Neural cell (in vitro differentiated cells): ENCODE measurements at regions not wholly inside any gene's neighbourhood (a gene's known extent, or its start where the extent isn't known, plus 50 kb on each side); places are given as distances from the start of the nearest gene placed in this dataset.
A peak's percentile ranks its signal among the peaks of the same experiment; 100 is the strongest.

Experiments
- H2AFZ ChIP-seq: fragments of 200-600, 300-800 bp; sonication (generic), shearing (Covaris generic); 2 replicates; pipeline ENCODE4 v1.6.0; 2014; ENCODE audit warnings: low read depth, mild to moderate bottlenecking, antibody characterized with exemption, low read length, moderate library complexity
- H3F3A ChIP-seq: fragments of 200-600 bp; shearing (Covaris generic); 2 replicates; pipeline ENCODE4 v1.6.1; 2016; ENCODE audit warnings: mild to moderate bottlenecking, moderate library complexity, mixed read lengths, antibody characterized with exemption, low read length; ENCODE audit not compliant: insufficient read depth, poor library complexity, severe bottlenecking
- H3K27ac ChIP-seq: fragments of 200-600, 300-800 bp; sonication (generic), shearing (Covaris generic); 2 replicates; pipeline ENCODE4 v1.5.1; 2014; ENCODE audit warnings: mild to moderate bottlenecking, low read length, moderate library complexity
- H3K27me3 ChIP-seq: fragments of 300-800, 200-600 bp; sonication (generic), shearing (Covaris generic); 2 replicates; pipeline ENCODE4 v1.6.0; 2014; ENCODE audit warnings: mild to moderate bottlenecking, low read depth, low read length, moderate library complexity; ENCODE audit not compliant: insufficient read depth
- H3K36me3 ChIP-seq: fragments of 300-800, 200-600 bp; sonication (generic), shearing (Covaris generic); 2 replicates; pipeline ENCODE4 v1.5.1; 2014; ENCODE audit warnings: mild to moderate bottlenecking, antibody characterized with exemption, low read length, moderate library complexity; ENCODE audit not compliant: insufficient read depth
- H3K4me2 ChIP-seq: fragments of 300-800, 200-600 bp; sonication (generic), shearing (Covaris generic); 2 replicates; pipeline ENCODE4 v1.6.0; 2014; ENCODE audit warnings: mild to moderate bottlenecking, low read length
- H3K4me3 ChIP-seq: fragments of 300-800, 200-600 bp; sonication (generic), shearing (Covaris generic); 2 replicates; pipeline ENCODE4 v1.5.1; 2014; ENCODE audit warnings: mild to moderate bottlenecking, low read length, moderate library complexity
- H3K79me2 ChIP-seq: fragments of 200-600 bp; shearing (Covaris generic); replicated peaks from 2 replicates; pipeline ENCODE4 v1.6.0; 2014; ENCODE audit warnings: mild to moderate bottlenecking, low read length, moderate library complexity; ENCODE audit not compliant: insufficient read depth
- H3K9ac ChIP-seq: fragments of 300-800, 200-600 bp; sonication (generic), shearing (Covaris generic); 2 replicates; pipeline ENCODE4 v1.6.1; 2016; ENCODE audit warnings: mild to moderate bottlenecking, low read length, mixed read lengths
- H3K9me2 ChIP-seq: fragments of 200-600 bp; shearing (Covaris generic); 2 replicates; pipeline ENCODE4 v1.6.1; 2016; ENCODE audit warnings: mild to moderate bottlenecking, low read length, mixed read lengths; ENCODE audit not compliant: insufficient read depth
- H3K9me3 ChIP-seq: fragments of 200-600, 300-800 bp; sonication (generic), shearing (Covaris generic); 2 replicates; pipeline ENCODE4 v1.6.1; 2016; ENCODE audit warnings: mild to moderate bottlenecking, mixed run types, low read length, moderate library complexity, mixed read lengths
- H4K20me1 ChIP-seq: fragments of 200-600 bp; shearing (Covaris generic); 2 replicates; pipeline ENCODE4 v1.6.1; 2016; ENCODE audit warnings: mild to moderate bottlenecking, mixed run types; ENCODE audit not compliant: insufficient read depth
- EP300 ChIP-seq: fragments of 450-650 bp; conservative IDR thresholded peaks from 2 replicates; pipeline ENCODE4 v1.6.1; 2014; ENCODE audit warnings: antibody characterized with exemption, mild to moderate bottlenecking, moderate library complexity; ENCODE audit not compliant: poor library complexity, severe bottlenecking
- EZH2 ChIP-seq: fragments of 200-600, 300-800 bp; shearing (Covaris generic), sonication (generic); IDR thresholded peaks from 2 replicates; pipeline ENCODE4 v1.6.1; 2014; ENCODE audit warnings: antibody characterized with exemption, low read length, borderline replicate concordance, mild to moderate bottlenecking; ENCODE audit not compliant: insufficient read depth, poor library complexity, severe bottlenecking
- MXI1 ChIP-seq: fragments of 450-650 bp; conservative IDR thresholded peaks from 2 replicates; pipeline ENCODE4 v1.6.1; 2014; ENCODE audit warnings: antibody characterized with exemption, mild to moderate bottlenecking; ENCODE audit not compliant: poor library complexity, severe bottlenecking
- POLR2AphosphoS5 ChIP-seq: IDR thresholded peaks from 2 replicates; pipeline ENCODE4 v1.6.1; 2012
- RAD21 ChIP-seq: fragments of 450-650 bp; conservative IDR thresholded peaks from 2 replicates; pipeline ENCODE4 v1.6.1; 2014; ENCODE audit warnings: antibody characterized with exemption, mild to moderate bottlenecking, moderate library complexity
- SMC3 ChIP-seq: fragments of 450-650 bp; conservative IDR thresholded peaks from 2 replicates; pipeline ENCODE4 v1.6.1; 2014; ENCODE audit warnings: antibody characterized with exemption, mild to moderate bottlenecking, moderate library complexity; ENCODE audit not compliant: poor library complexity
- TAF1 ChIP-seq: IDR thresholded peaks from 2 replicates; pipeline ENCODE4 v1.6.1; 2012; ENCODE audit warnings: low read depth
- TF ChIP-seq, protein P1 (sequence below): IDR thresholded peaks from 2 replicates; pipeline ENCODE4 v1.6.1; 2012; ENCODE audit warnings: borderline replicate concordance
- TF ChIP-seq, protein P2 (sequence below): fragments of 450-650 bp; IDR thresholded peaks from 2 replicates; pipeline ENCODE4 v1.5.1; 2014; ENCODE audit warnings: antibody characterized with exemption, mild to moderate bottlenecking, moderate library complexity; ENCODE audit not compliant: poor library complexity, severe bottlenecking

DNA sequence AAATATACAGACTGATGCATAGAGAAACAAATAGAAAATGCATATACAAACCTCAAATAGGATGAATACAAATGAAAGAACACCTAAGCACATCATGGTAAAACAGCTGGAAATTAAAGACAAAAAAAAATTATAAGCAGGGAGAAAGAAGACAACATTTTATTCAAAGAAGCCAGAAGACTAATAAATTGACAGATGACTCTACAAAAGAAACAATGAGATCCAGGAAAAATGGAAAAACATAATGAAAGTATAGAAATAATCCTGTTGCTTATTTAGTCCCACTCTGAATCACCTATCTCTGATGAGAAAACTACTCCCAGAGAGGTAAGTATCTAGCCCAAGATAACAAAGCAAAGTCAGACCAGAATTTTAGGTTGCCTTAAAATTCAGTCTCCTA lies 143.4 kb downstream of the RBM43 start:
- no peaks in the 10 kb centered on the region for H3K36me3 ChIP-seq

DNA sequence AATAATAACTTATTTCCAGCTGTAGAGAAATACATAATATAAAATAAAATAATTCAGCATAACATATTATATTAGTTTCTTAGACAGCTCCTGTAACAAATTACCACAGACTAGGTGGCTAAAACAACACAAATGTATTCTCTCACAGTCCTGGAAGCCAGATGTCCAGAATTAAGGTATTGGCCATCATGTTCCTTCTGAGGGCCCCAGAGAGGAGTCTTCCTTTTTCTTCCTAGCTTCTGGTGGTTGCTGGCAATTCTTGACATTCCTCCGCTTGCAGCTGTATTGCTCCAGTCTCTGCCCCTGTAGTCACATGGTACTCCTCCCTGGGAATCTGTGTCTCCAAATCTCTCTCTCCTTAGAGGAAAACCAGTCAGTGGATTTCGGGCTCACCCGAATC lies 146.8 kb downstream of the RBM43 start:
- Histone ChIP-seq H3K36me3 (no peaks in the 10 kb centered on the region), H3K27me3 (no peaks in the 10 kb centered on the region), H4K20me1 (no peaks in the 10 kb centered on the region), H3K4me2 (no peak overlapping the region), H3K79me2 (no peaks in the 10 kb centered on the region), H3F3A (no peaks in the 10 kb centered on the region), H3K9me3 (no peaks in the 10 kb centered on the region), H3K9me2 (no peaks in the 10 kb centered on the region), H3K9ac (no peak overlapping the region), H3K4me3 (no peak overlapping the region), H2AFZ (no peak overlapping the region), H3K27ac (no peak overlapping the region)
- TF ChIP-seq RAD21: no peak
- no peak for TF ChIP-seq EZH2
- TF ChIP-seq, protein P1, sequence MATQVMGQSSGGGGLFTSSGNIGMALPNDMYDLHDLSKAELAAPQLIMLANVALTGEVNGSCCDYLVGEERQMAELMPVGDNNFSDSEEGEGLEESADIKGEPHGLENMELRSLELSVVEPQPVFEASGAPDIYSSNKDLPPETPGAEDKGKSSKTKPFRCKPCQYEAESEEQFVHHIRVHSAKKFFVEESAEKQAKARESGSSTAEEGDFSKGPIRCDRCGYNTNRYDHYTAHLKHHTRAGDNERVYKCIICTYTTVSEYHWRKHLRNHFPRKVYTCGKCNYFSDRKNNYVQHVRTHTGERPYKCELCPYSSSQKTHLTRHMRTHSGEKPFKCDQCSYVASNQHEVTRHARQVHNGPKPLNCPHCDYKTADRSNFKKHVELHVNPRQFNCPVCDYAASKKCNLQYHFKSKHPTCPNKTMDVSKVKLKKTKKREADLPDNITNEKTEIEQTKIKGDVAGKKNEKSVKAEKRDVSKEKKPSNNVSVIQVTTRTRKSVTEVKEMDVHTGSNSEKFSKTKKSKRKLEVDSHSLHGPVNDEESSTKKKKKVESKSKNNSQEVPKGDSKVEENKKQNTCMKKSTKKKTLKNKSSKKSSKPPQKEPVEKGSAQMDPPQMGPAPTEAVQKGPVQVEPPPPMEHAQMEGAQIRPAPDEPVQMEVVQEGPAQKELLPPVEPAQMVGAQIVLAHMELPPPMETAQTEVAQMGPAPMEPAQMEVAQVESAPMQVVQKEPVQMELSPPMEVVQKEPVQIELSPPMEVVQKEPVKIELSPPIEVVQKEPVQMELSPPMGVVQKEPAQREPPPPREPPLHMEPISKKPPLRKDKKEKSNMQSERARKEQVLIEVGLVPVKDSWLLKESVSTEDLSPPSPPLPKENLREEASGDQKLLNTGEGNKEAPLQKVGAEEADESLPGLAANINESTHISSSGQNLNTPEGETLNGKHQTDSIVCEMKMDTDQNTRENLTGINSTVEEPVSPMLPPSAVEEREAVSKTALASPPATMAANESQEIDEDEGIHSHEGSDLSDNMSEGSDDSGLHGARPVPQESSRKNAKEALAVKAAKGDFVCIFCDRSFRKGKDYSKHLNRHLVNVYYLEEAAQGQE: no peak
- TF ChIP-seq POLR2AphosphoS5: no peak
- no peak for TF ChIP-seq TAF1
- no peak for TF ChIP-seq EP300
- TF ChIP-seq, protein P2, sequence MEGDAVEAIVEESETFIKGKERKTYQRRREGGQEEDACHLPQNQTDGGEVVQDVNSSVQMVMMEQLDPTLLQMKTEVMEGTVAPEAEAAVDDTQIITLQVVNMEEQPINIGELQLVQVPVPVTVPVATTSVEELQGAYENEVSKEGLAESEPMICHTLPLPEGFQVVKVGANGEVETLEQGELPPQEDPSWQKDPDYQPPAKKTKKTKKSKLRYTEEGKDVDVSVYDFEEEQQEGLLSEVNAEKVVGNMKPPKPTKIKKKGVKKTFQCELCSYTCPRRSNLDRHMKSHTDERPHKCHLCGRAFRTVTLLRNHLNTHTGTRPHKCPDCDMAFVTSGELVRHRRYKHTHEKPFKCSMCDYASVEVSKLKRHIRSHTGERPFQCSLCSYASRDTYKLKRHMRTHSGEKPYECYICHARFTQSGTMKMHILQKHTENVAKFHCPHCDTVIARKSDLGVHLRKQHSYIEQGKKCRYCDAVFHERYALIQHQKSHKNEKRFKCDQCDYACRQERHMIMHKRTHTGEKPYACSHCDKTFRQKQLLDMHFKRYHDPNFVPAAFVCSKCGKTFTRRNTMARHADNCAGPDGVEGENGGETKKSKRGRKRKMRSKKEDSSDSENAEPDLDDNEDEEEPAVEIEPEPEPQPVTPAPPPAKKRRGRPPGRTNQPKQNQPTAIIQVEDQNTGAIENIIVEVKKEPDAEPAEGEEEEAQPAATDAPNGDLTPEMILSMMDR: no peak
- no peak for TF ChIP-seq SMC3
- TF ChIP-seq MXI1: no peak

More for the DNA sequence above, 143.4 kb downstream of the RBM43 start:
- Histone ChIP-seq H4K20me1 (no peaks in the 10 kb centered on the region), H3F3A (peaks cover 3% of the 10 kb centered on the region), H3K4me2 (no peak overlapping the region), H3K9me2 (no peaks in the 10 kb centered on the region), H3K27me3 (no peaks in the 10 kb centered on the region), H3K27ac (peak overlapping the region; percentile 81), H3K9ac (no peak overlapping the region), H3K4me3 (no peak overlapping the region), H3K79me2 (no peaks in the 10 kb centered on the region), H3K9me3 (no peaks in the 10 kb centered on the region), H2AFZ (no peak overlapping the region)
- TF ChIP-seq EZH2 (no peak), MXI1 (no peak), POLR2AphosphoS5 (no peak), RAD21 (no peak), SMC3 (no peak), EP300 (no peak), TAF1 (no peak)
- TF ChIP-seq, protein P2: no peak
- TF ChIP-seq, protein P1: no peak
